ENCODE measurements at regions not wholly inside any gene's neighbourhood (a gene's known extent, or its start where the extent isn't known, plus 50 kb on each side); places are given as distances from the start of the nearest gene placed in this dataset.

DNA sequence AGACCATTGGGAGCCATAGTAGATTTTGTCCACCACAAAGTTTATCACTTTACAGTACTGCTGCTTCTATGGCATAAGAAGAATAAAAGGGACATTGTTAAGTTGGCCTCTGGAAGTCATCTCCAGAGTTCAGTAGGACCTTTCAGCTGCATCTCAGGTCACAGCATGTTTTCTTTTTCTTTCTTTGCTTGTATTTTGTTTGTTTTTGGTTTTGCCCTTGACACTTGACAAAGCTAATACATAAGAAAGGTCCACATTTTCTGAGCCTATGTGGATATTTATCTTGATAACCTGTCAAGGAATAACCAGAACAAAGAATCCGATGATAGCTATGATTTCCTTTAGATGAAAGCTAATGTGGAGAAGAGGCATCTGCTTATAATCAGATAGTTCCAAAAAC lies 101.6 kb upstream of the XIRP2 start:
- TF ChIP-seq CEBPB (IDR thresholded peaks at IDR 0.05; ENCODE audit: low read depth): no peak
- TF ChIP-seq, protein P1, sequence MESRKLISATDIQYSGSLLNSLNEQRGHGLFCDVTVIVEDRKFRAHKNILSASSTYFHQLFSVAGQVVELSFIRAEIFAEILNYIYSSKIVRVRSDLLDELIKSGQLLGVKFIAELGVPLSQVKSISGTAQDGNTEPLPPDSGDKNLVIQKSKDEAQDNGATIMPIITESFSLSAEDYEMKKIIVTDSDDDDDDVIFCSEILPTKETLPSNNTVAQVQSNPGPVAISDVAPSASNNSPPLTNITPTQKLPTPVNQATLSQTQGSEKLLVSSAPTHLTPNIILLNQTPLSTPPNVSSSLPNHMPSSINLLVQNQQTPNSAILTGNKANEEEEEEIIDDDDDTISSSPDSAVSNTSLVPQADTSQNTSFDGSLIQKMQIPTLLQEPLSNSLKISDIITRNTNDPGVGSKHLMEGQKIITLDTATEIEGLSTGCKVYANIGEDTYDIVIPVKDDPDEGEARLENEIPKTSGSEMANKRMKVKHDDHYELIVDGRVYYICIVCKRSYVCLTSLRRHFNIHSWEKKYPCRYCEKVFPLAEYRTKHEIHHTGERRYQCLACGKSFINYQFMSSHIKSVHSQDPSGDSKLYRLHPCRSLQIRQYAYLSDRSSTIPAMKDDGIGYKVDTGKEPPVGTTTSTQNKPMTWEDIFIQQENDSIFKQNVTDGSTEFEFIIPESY (IDR thresholded peaks at IDR 0.05; ENCODE audit: extremely low read depth, insufficient replicate concordance, low read length): no peak
- TF ChIP-seq POLR2AphosphoS5 (IDR thresholded peaks at IDR 0.05; ENCODE audit: low read depth, low read length): no peak
- TF ChIP-seq, protein P2, sequence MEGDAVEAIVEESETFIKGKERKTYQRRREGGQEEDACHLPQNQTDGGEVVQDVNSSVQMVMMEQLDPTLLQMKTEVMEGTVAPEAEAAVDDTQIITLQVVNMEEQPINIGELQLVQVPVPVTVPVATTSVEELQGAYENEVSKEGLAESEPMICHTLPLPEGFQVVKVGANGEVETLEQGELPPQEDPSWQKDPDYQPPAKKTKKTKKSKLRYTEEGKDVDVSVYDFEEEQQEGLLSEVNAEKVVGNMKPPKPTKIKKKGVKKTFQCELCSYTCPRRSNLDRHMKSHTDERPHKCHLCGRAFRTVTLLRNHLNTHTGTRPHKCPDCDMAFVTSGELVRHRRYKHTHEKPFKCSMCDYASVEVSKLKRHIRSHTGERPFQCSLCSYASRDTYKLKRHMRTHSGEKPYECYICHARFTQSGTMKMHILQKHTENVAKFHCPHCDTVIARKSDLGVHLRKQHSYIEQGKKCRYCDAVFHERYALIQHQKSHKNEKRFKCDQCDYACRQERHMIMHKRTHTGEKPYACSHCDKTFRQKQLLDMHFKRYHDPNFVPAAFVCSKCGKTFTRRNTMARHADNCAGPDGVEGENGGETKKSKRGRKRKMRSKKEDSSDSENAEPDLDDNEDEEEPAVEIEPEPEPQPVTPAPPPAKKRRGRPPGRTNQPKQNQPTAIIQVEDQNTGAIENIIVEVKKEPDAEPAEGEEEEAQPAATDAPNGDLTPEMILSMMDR (IDR thresholded peaks at IDR 0.05 in 2 of 3, conservative IDR thresholded peaks at IDR 0.05 in 1 of 3; ENCODE audit: borderline replicate concordance in 1 of 3, insufficient read depth in 1 of 3, low read depth in 2 of 3, low read length in 2 of 3): no peak
- no peak for TF ChIP-seq SP1 (IDR thresholded peaks at IDR 0.05; ENCODE audit: low read depth)
- TF ChIP-seq ZNF274 (IDR thresholded peaks at IDR 0.05; ENCODE audit: low read depth, low read length): no peak
